Esophagus muscularis mucosa (tissue), 4 donors: ENCODE measurements at regions not wholly inside any gene's neighbourhood (a gene's known extent, or its start where the extent isn't known, plus 50 kb on each side); places are given as distances from the start of the nearest gene placed in this dataset.

Experiments used
- DNase-seq: peaks from one replicate; pipeline ENCODE4 v3.0.0-alpha.2; 2017; ENCODE audit errors: extremely low spot score
- H3K27ac ChIP-seq, 4 donors: fragments of 200-600 bp; sonication (generic); replicated peaks in 1 of 4; 1 replicate in 3 of 4; 2 replicates in 1 of 4; pipeline ENCODE4 v1.5.1; 2016 to 2019; ENCODE audit warnings: mild to moderate bottlenecking in 1 of 4
- H3K27me3 ChIP-seq, 4 donors: fragments of 200-600 bp; sonication (generic); one replicate each; pipeline versions ENCODE4 v1.5.1 to v1.6.0; 2016 to 2019
- H3K36me3 ChIP-seq, 4 donors: fragments of 200-600 bp; sonication (generic); one replicate each; pipeline ENCODE4 v1.5.1; 2016 to 2019
- H3K4me1 ChIP-seq, 4 donors: fragments of 200-600 bp; sonication (generic); one replicate each; pipeline ENCODE4 v1.5.1; 2016 to 2019
- H3K4me3 ChIP-seq, 4 donors: fragments of 200-600 bp; sonication (generic); 1 replicate in 2 of 4; 2 replicates in 2 of 4; pipeline ENCODE4 v1.5.1; 2016 to 2019; ENCODE audit warnings: mild to moderate bottlenecking in 4 of 4, moderate library complexity in 1 of 4
- H3K9me3 ChIP-seq, 4 donors: fragments of 200-600 bp; sonication (generic); 1 replicate in 3 of 4; 2 replicates in 1 of 4; pipeline ENCODE4 v1.5.1; 2016 to 2019
- EP300 ChIP-seq: sonication (generic); formaldehyde crosslinking; IDR thresholded peaks from one replicate; pipeline ENCODE4 v1.6.1; 2017; ENCODE audit warnings: antibody characterized with exemption
- POLR2A ChIP-seq: fragments of 450-650 bp; IDR thresholded peaks from one replicate; pipeline ENCODE4 v1.6.1; 2017; ENCODE audit warnings: antibody characterized with exemption, moderate library complexity, mild to moderate bottlenecking, low read depth
- POLR2AphosphoS5 ChIP-seq, 2 donors: sonication (generic); formaldehyde crosslinking; IDR thresholded peaks; one replicate each; pipeline ENCODE4 v1.6.1; 2017; ENCODE audit warnings: antibody characterized with exemption in 2 of 2
- WGBS: methylation state at CpG from one replicate; pipeline ENCODE4 v1.1.5; 2018; 5-methylcytosine and 5-hydroxymethylcytosine counted together
- intact Hi-C: fragments of 100-400 bp; cut with DNase I; formaldehyde crosslinking; loops from one replicate; pipeline ENCODE4 v1.15.1; 2023
- small RNA-seq, 3 donors: library from RNA; depleted of rRNA; stranded (forward); fragments of <200 nt; gene quantifications; one replicate each; pipeline ENCODE3, GENCODE V24; 2016
- TF ChIP-seq, protein P1 (sequence below), 3 experiments: fragments of 200-600 bp in 2 of 3; fragments of 450-650 bp in 1 of 3; sonication (generic) in 2 of 3; IDR thresholded peaks; one replicate each; pipeline ENCODE4 v1.5.1; 2017 to 2019; ENCODE audit warnings: antibody characterized with exemption in 3 of 3, mild to moderate bottlenecking in 2 of 3, moderate library complexity in 1 of 3

DNA sequence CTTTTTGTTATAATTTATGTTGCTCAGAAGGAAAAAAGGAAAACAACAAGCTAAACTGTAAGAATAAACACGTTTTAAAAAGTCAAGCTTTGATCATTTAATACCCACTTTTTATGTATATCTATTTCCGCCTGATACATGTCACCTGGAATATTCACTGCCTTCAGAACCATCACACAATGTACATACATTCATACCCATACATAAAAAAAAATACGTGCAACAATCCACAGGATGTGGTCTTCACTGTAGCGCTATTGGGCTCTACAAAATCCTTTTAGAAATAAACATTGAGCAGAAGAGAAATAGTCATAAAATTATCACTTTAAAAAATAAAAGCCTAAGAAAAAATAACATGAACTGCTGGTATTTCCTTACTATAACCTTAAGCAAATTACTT, 1078.9 kb upstream of the LRRTM3 start:
- H3K36me3 ChIP-seq, result no peaks in the 10 kb centered on the region
- WGBS, result 31% methylated on average over 4 of the region's 4 CpGs

DNA sequence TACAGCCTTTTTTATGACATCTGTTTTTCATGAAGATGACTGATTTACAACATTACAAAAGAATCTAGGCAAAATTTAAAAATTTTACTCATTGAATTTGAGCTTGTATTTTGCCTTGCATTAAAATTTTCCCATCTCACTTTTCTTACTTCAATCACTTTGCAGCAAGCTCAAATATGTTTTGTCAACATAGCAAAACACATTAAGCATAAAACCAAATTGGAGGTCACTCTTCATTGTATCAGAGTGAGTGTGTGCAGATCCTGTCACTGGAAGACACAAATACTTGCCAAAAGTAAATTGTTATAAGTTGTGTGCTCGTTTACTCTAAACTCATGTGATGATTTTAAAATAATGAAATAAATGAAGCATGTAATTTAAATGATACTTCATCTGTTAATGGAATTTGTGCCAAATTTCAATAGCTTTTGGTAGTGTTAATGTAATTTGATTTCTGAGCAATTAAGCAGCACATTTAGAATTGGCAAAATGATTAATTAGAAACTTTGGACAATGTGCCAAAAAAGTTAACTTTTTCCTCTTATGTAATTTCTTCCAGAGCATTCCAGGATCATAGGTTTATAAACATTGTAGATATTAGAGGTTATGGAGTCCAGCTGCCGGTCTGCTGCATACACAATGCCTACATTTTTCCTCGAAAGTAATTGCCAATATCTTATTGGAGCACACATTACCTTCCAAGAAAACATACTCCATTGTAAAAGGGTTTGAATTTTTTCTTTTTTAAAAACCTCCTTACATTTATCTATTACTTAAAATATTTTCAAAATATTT, 1078.2 kb upstream of the LRRTM3 start:
- Histone ChIP-seq H3K27ac (no peak overlapping the region), H3K9me3 (no peaks in the 10 kb centered on the region), H3K4me3 (no peak overlapping the region), H3K4me1 (peaks cover 0 to 2% (median 0%) of the 10 kb centered on the region in 4 donors), H3K36me3 (no peaks in the 10 kb centered on the region), H3K27me3 (no peaks in the 10 kb centered on the region)
- 20% methylated on average over 3 of the region's 3 CpGs for WGBS
- intact Hi-C loops, result no loop called here
- TF ChIP-seq POLR2A (no peak), EP300 (no peak), POLR2AphosphoS5 (IDR thresholded peaks at IDR 0.05) (no peak)
- TF ChIP-seq, protein P1, sequence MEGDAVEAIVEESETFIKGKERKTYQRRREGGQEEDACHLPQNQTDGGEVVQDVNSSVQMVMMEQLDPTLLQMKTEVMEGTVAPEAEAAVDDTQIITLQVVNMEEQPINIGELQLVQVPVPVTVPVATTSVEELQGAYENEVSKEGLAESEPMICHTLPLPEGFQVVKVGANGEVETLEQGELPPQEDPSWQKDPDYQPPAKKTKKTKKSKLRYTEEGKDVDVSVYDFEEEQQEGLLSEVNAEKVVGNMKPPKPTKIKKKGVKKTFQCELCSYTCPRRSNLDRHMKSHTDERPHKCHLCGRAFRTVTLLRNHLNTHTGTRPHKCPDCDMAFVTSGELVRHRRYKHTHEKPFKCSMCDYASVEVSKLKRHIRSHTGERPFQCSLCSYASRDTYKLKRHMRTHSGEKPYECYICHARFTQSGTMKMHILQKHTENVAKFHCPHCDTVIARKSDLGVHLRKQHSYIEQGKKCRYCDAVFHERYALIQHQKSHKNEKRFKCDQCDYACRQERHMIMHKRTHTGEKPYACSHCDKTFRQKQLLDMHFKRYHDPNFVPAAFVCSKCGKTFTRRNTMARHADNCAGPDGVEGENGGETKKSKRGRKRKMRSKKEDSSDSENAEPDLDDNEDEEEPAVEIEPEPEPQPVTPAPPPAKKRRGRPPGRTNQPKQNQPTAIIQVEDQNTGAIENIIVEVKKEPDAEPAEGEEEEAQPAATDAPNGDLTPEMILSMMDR (IDR thresholded peaks at IDR 0.05), result no peak
- DNase-seq, result no peak

More for the DNA sequence above, 1078.9 kb upstream of the LRRTM3 start:
- no peak overlapping the region for H3K27ac ChIP-seq
- intact Hi-C loops, result no loop called here
- H3K9me3 ChIP-seq, result no peaks in the 10 kb centered on the region
- no peaks in the 10 kb centered on the region for H3K27me3 ChIP-seq
- TF ChIP-seq POLR2AphosphoS5 (IDR thresholded peaks at IDR 0.05) (no peak), EP300 (no peak), POLR2A (no peak)
- TF ChIP-seq, protein P1 (IDR thresholded peaks at IDR 0.05), result no peak
- no peak for DNase-seq
- H3K4me1 ChIP-seq, result peaks cover 0 to 2% (median 0%) of the 10 kb centered on the region in 4 donors
- H3K4me3 ChIP-seq, result no peak overlapping the region

DNA sequence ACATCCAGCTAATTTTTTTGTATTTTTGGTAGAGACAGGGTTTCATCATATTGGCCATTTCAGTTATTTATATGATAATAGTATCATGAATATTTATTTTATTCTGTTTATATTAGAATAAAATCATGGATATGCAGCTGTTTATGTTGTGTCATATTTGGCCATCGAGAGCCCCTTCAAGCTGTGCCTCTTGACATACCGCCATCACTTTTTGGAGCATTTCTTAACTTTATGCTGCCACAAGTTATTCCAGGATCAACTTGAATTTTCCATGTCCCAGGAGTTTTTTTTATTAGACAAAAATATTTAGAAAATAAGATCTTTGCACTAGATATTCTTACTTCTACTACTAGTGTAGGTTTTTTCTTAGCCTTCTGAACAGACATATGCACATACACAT, 1067.0 kb upstream of the LRRTM3 start:
- no peak overlapping the region for H3K27ac ChIP-seq
- no peak overlapping the region for H3K4me3 ChIP-seq
- TF ChIP-seq POLR2AphosphoS5 (IDR thresholded peaks at IDR 0.05) (no peak), EP300 (no peak)
- H3K36me3 ChIP-seq, result no peaks in the 10 kb centered on the region
- H3K9me3 ChIP-seq, result no peaks in the 10 kb centered on the region
- DNase-seq, result no peak
- no peaks in the 10 kb centered on the region for H3K4me1 ChIP-seq
- intact Hi-C loops, result no loop called here
- H3K27me3 ChIP-seq, result no peaks in the 10 kb centered on the region
- 95% methylated on average over 2 of the region's 2 CpGs for WGBS

DNA sequence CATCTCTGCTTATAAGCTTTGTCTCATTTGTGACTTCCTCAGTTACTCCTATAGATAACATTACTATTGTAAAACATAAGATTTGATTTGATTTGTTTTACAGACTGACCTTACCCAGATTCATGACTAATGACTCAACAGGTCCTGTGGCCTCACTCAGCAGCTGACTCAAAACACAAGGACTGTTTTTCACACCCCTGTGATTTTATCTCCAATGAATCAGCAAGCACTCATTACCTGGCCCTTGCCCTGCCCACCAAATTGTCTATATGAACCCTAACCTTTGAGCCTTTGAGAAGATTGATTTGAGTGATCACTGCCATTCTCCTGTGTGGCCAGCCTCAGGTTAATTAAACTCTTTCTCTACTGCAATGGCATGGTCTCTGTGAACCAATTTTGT, 1064.6 kb upstream of the LRRTM3 start:
- DNase-seq, result no peak
- H3K36me3 ChIP-seq, result no peaks in the 10 kb centered on the region
- H3K4me1 ChIP-seq, result no peaks in the 10 kb centered on the region
- no peaks in the 10 kb centered on the region for H3K9me3 ChIP-seq
- no peak overlapping the region for H3K4me3 ChIP-seq
- H3K27me3 ChIP-seq, result no peaks in the 10 kb centered on the region
- intact Hi-C loops, result no loop called here
- H3K27ac ChIP-seq, result no peak overlapping the region
- TF ChIP-seq, protein P1 (IDR thresholded peaks at IDR 0.05), result no peak
- no peak for TF ChIP-seq EP300
- no peak for TF ChIP-seq POLR2AphosphoS5 (IDR thresholded peaks at IDR 0.05)

Small RNA genes in the stretch of these regions (small RNA-seq; reads per million reads assigned to genes)
- 0 reads per million in 3 donors for gene CYP2C61P
